Adrenal gland (tissue), 5 donors: ENCODE measurements at regions not wholly inside any gene's neighbourhood (a gene's known extent, or its start where the extent isn't known, plus 50 kb on each side); places are given as distances from the start of the nearest gene placed in this dataset.

Source experiments
- POLR2A ChIP-seq, 2 donors: fragments of 450-650 bp; IDR thresholded peaks; one replicate each; pipeline ENCODE4 v1.6.1; 2017; ENCODE audit warnings: antibody characterized with exemption in 2 of 2, mild to moderate bottlenecking in 2 of 2, moderate library complexity in 1 of 2
- TF ChIP-seq, protein P1 (sequence below), 6 experiments: fragments of 450-650 bp in 4 of 6; fragments of 200-600 bp in 2 of 6; sonication (generic) in 1 of 6; IDR thresholded peaks; 1 replicate in 5 of 6; 2 replicates in 1 of 6; pipeline versions ENCODE4 v1.5.1 to v1.8.0; 2016 to 2021; ENCODE audit warnings: antibody characterized with exemption in 6 of 6, mild to moderate bottlenecking in 2 of 6, moderate library complexity in 1 of 6
- donor health status: DM: no; HTN: no; CAD: no.

DNA sequence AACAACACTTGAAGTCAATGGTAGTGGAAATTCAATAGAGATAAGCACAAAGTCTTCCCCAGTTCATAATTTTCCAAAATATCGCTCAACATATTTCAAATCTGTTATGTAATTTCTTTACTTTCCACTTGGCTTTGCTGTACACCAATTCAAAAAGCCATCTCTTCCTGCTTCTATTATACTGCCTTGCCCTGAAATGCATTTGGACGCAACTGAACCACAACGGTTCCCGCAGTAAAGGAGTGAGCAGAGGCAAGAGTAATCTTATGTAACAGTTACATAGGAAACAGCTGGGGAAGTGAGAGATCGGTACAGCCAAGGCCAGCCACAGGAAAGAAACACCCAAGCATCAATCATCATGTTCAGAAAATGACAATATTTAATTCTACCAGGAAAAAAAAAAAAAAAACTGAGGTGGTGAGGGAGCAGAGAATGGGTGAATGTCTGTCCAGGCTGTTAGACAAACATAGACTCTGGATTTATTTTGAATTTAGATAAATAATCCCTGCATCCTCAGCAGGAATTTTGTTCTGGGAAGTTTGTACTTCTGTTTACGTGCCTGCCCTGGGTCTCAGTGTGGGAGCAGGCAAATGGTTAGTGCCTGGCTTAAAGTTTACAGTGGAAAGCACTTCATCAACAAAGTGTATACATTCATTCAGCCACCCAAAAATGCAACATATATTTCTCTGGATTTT lies 392.2 kb downstream of the ETS1 start:
- TF ChIP-seq, protein P1, sequence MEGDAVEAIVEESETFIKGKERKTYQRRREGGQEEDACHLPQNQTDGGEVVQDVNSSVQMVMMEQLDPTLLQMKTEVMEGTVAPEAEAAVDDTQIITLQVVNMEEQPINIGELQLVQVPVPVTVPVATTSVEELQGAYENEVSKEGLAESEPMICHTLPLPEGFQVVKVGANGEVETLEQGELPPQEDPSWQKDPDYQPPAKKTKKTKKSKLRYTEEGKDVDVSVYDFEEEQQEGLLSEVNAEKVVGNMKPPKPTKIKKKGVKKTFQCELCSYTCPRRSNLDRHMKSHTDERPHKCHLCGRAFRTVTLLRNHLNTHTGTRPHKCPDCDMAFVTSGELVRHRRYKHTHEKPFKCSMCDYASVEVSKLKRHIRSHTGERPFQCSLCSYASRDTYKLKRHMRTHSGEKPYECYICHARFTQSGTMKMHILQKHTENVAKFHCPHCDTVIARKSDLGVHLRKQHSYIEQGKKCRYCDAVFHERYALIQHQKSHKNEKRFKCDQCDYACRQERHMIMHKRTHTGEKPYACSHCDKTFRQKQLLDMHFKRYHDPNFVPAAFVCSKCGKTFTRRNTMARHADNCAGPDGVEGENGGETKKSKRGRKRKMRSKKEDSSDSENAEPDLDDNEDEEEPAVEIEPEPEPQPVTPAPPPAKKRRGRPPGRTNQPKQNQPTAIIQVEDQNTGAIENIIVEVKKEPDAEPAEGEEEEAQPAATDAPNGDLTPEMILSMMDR (IDR thresholded peaks at IDR 0.05): peak in 1 of 6 experiments; percentile 20
- no peak for TF ChIP-seq POLR2A (IDR thresholded peaks at IDR 0.05)
